Ishikawa (cell line): ENCODE measurements at regions not wholly inside any gene's neighbourhood (a gene's known extent, or its start where the extent isn't known, plus 50 kb on each side); places are given as distances from the start of the nearest gene placed in this dataset.

Source experiments
- CEBPB ChIP-seq: IDR thresholded peaks from 2 replicates; pipeline ENCODE4 v1.6.1; 2012
- CREB1 ChIP-seq: IDR thresholded peaks from 2 replicates; pipeline ENCODE4 v1.6.1; 2012; ENCODE audit warnings: low read depth
- EGR1 ChIP-seq: IDR thresholded peaks from 2 replicates; pipeline ENCODE4 v1.6.1; 2012
- EP300 ChIP-seq: IDR thresholded peaks from 2 replicates; pipeline ENCODE4 v1.6.1; 2012; ENCODE audit warnings: borderline replicate concordance
- FOXM1 ChIP-seq: IDR thresholded peaks from 2 replicates; pipeline ENCODE4 v1.6.1; 2012; ENCODE audit warnings: low read depth, borderline replicate concordance
- MAX ChIP-seq: IDR thresholded peaks from 2 replicates; pipeline ENCODE4 v1.6.1; 2012
- NFIC ChIP-seq: IDR thresholded peaks from 2 replicates; pipeline ENCODE4 v1.6.1; 2012
- RAD21 ChIP-seq: IDR thresholded peaks from 2 replicates; pipeline ENCODE4 v1.6.1; 2012; ENCODE audit warnings: low read depth
- REST ChIP-seq: IDR thresholded peaks from 2 replicates; pipeline ENCODE4 v1.6.1; 2012; ENCODE audit warnings: low read depth, mild to moderate bottlenecking
- TAF1 ChIP-seq: IDR thresholded peaks from 2 replicates; pipeline ENCODE4 v1.6.1; 2012; ENCODE audit warnings: low read depth, mild to moderate bottlenecking
- TCF12 ChIP-seq: IDR thresholded peaks from 2 replicates; pipeline ENCODE4 v1.6.1; 2012; ENCODE audit warnings: low read depth
- TEAD4 ChIP-seq: IDR thresholded peaks from 2 replicates; pipeline ENCODE4 v1.6.1; 2012
- USF1 ChIP-seq: IDR thresholded peaks from 2 replicates; pipeline ENCODE4 v1.6.1; 2012
- YY1 ChIP-seq: IDR thresholded peaks from 2 replicates; pipeline ENCODE4 v1.6.1; 2012; ENCODE audit warnings: low read depth

- TF ChIP-seq MAX (no peak), TEAD4 (no peak), EP300 (no peak), USF1 (no peak), CEBPB (no peak), FOXM1 (no peak), EGR1 (no peak), REST (no peak), CREB1 (no peak), YY1 (no peak), TCF12 (no peak), RAD21 (no peak), NFIC (no peak), TAF1 (no peak)
These were observed 570.3 kb downstream of the EBF1 start for GRCh38 chr5:158529454-158529853.
